H9 (cell line): ENCODE measurements at regions not wholly inside any gene's neighbourhood (a gene's known extent, or its start where the extent isn't known, plus 50 kb on each side); places are given as distances from the start of the nearest gene placed in this dataset.

Experiments used
- DNase-seq: peaks from one replicate; pipeline ENCODE4 v3.0.0-alpha.2; 2017
- H2AFZ ChIP-seq: one replicate; pipeline ENCODE4 v1.6.1; 2013; ENCODE audit warnings: mild to moderate bottlenecking, low read length, control low read depth, moderate library complexity
- H2AK5ac ChIP-seq: 2 replicates; pipeline ENCODE4 v1.6.1; 2013; ENCODE audit warnings: low read length, control low read depth, mixed read lengths; ENCODE audit not compliant: insufficient read length
- H2BK120ac ChIP-seq: one replicate; pipeline ENCODE4 v1.6.1; 2013; ENCODE audit warnings: low read depth, mild to moderate bottlenecking, low read length, control low read depth, inconsistent platforms; ENCODE audit not compliant: poor library complexity, severe bottlenecking
- H2BK12ac ChIP-seq: 2 replicates; pipeline ENCODE4 v1.6.1; 2013; ENCODE audit warnings: low read length, control low read depth, mixed read lengths, low read depth; ENCODE audit not compliant: insufficient read length
- H2BK15ac ChIP-seq: 2 replicates; pipeline ENCODE4 v1.6.1; 2013; ENCODE audit warnings: low read depth, low read length, control low read depth
- H2BK20ac ChIP-seq: one replicate; pipeline ENCODE4 v1.6.1; 2013; ENCODE audit warnings: low read depth, mild to moderate bottlenecking, low read length, control low read depth, inconsistent platforms; ENCODE audit not compliant: poor library complexity, severe bottlenecking
- H2BK5ac ChIP-seq: 2 replicates; pipeline ENCODE4 v1.6.1; 2013; ENCODE audit warnings: low read length, control low read depth, mixed read lengths; ENCODE audit not compliant: insufficient read length
- H3K14ac ChIP-seq: 2 replicates; pipeline ENCODE4 v1.6.1; 2013; ENCODE audit warnings: low read length, control low read depth; ENCODE audit not compliant: insufficient read depth
- H3K18ac ChIP-seq: 2 replicates; pipeline ENCODE4 v1.6.1; 2013; ENCODE audit warnings: low read depth, mild to moderate bottlenecking, mixed read lengths, low read length, control low read depth; ENCODE audit not compliant: insufficient read length
- H3K23ac ChIP-seq: 2 replicates; pipeline ENCODE4 v1.6.1; 2013; ENCODE audit warnings: low read length, control low read depth, mixed read lengths, low read depth; ENCODE audit not compliant: insufficient read length
- H3K23me2 ChIP-seq: 2 replicates; pipeline ENCODE4 v1.6.1; 2013; ENCODE audit warnings: low read depth, mild to moderate bottlenecking, mixed read lengths, low read length, control low read depth; ENCODE audit not compliant: insufficient read length, poor library complexity, severe bottlenecking
- H3K27ac ChIP-seq: 2 replicates; pipeline ENCODE4 v1.5.1; 2013; ENCODE audit warnings: low read length, control low read depth, mixed read lengths, low read depth; ENCODE audit not compliant: insufficient read length
- H3K27me3 ChIP-seq: 2 replicates; pipeline ENCODE4 v1.6.1; 2013; ENCODE audit warnings: low read length, control low read depth, inconsistent platforms; ENCODE audit not compliant: insufficient read depth
- H3K4ac ChIP-seq: 2 replicates; pipeline ENCODE4 v1.6.1; 2013; ENCODE audit warnings: low read depth, mild to moderate bottlenecking, control low read depth, inconsistent platforms, low read length, moderate library complexity
- H3K4me1 ChIP-seq: 2 replicates; pipeline ENCODE4 v1.6.1; 2013; ENCODE audit warnings: low read length, control low read depth, inconsistent platforms; ENCODE audit not compliant: insufficient read depth
- H3K4me2 ChIP-seq: 2 replicates; pipeline ENCODE4 v1.6.1; 2013; ENCODE audit warnings: low read length, control low read depth, mixed read lengths; ENCODE audit not compliant: insufficient read length, insufficient read depth
- H3K56ac ChIP-seq: 2 replicates; pipeline ENCODE4 v1.6.1; 2013; ENCODE audit warnings: low read depth, mild to moderate bottlenecking, mixed read lengths, low read length, control low read depth; ENCODE audit not compliant: insufficient read length
- H3K79me1 ChIP-seq: 2 replicates; pipeline ENCODE4 v1.6.1; 2013; ENCODE audit warnings: low read depth, mild to moderate bottlenecking, moderate library complexity, low read length, control low read depth, inconsistent platforms; ENCODE audit not compliant: insufficient read depth, poor library complexity, severe bottlenecking
- H3K79me2 ChIP-seq: 2 replicates; pipeline ENCODE4 v1.6.1; 2013; ENCODE audit warnings: low read length, control low read depth, inconsistent platforms; ENCODE audit not compliant: insufficient read depth
- H3K9ac ChIP-seq: 2 replicates; pipeline ENCODE4 v1.6.1; 2013; ENCODE audit warnings: low read length, control low read depth, mixed read lengths; ENCODE audit not compliant: insufficient read length; ENCODE audit errors: extremely low read depth
- H3K9me3 ChIP-seq: one replicate; pipeline ENCODE4 v1.6.1; 2013; ENCODE audit warnings: low read depth, low read length, inconsistent platforms; ENCODE audit not compliant: control insufficient read depth
- H3T11ph ChIP-seq: one replicate; pipeline ENCODE4 v1.6.1; 2013; ENCODE audit warnings: mild to moderate bottlenecking, low read length, control low read depth, inconsistent platforms
- H4K20me1 ChIP-seq: one replicate; pipeline ENCODE4 v1.6.1; 2013; ENCODE audit not compliant: control insufficient read depth, insufficient read length, insufficient read depth
- H4K5ac ChIP-seq: 2 replicates; pipeline ENCODE4 v1.6.1; 2013; ENCODE audit warnings: low read depth, mild to moderate bottlenecking, mixed read lengths, low read length, control low read depth; ENCODE audit not compliant: insufficient read length
- H4K8ac ChIP-seq: replicated peaks from 2 replicates; pipeline ENCODE4 v1.6.1; 2013; ENCODE audit warnings: low read length, control low read depth, mixed read lengths, low read depth; ENCODE audit not compliant: insufficient read length
- H4K91ac ChIP-seq: 2 replicates; pipeline ENCODE4 v1.6.1; 2013; ENCODE audit warnings: low read depth, mild to moderate bottlenecking, moderate library complexity, mixed read lengths, low read length, control low read depth; ENCODE audit not compliant: insufficient read length
- H3K27ac Mint-ChIP-seq, 3 experiments: 2 replicates in 2 of 3; 3 replicates in 1 of 3; pipeline ENCODE4 v1.8.0; 2020 to 2021; ENCODE audit warnings: mixed read lengths in 3 of 3, mild to moderate bottlenecking in 1 of 3, moderate library complexity in 1 of 3
- H3K27me3 Mint-ChIP-seq: 2 replicates; pipeline ENCODE4 v1.8.0; 2021; ENCODE audit warnings: low read depth, mild to moderate bottlenecking, moderate library complexity, mixed read lengths
- H3K36me3 Mint-ChIP-seq, 3 experiments: 2 replicates in 2 of 3; 3 replicates in 1 of 3; pipeline ENCODE4 v1.8.0; 2020 to 2021; ENCODE audit warnings: low read depth in 3 of 3, mixed read lengths in 3 of 3; ENCODE audit not compliant: insufficient read depth in 1 of 3
- H3K4me1 Mint-ChIP-seq, 2 experiments: 2 replicates each; pipeline ENCODE4 v1.8.0; 2020; ENCODE audit warnings: mixed read lengths in 2 of 2
- H3K4me3 Mint-ChIP-seq, 2 experiments: 2 replicates in 1 of 2; 3 replicates in 1 of 2; pipeline ENCODE4 v1.8.0; 2020 to 2021; ENCODE audit warnings: mild to moderate bottlenecking in 2 of 2, mixed read lengths in 2 of 2, moderate library complexity in 1 of 2
- H3K9me3 Mint-ChIP-seq, 2 experiments: 2 replicates in 1 of 2; 3 replicates in 1 of 2; pipeline ENCODE4 v1.8.0; 2020; ENCODE audit warnings: mild to moderate bottlenecking in 2 of 2, mixed read lengths in 2 of 2, moderate library complexity in 1 of 2
- WGBS: extraction: QIAGEN DNeasy Blood & Tissue Kit; methylation state at CpG from one replicate; pipeline ENCODE4 v1.1.7; 2013; ENCODE audit warnings: missing lambda C conversion rate, low lambda C conversion rate, mixed read lengths; ENCODE audit not compliant: insufficient read length; ENCODE audit errors: extremely low coverage; 5-methylcytosine and 5-hydroxymethylcytosine counted together
- TF ChIP-seq, protein P1 (sequence below): fragments of 200-600 bp; sonication (generic); conservative IDR thresholded peaks from 3 replicates; pipeline ENCODE4 v1.8.0; 2021; ENCODE audit warnings: antibody characterized with exemption, mild to moderate bottlenecking

- H3K27ac Mint-ChIP-seq, result no peak overlapping the region
- Histone ChIP-seq H3K14ac (no peak overlapping the region), H3K9ac (no peak overlapping the region), H3K79me2 (no peaks in the 10 kb centered on the region), H3K79me1 (no peaks in the 10 kb centered on the region), H3K4me1 (peaks cover 3% of the 10 kb centered on the region; the same call in 1 of the 2 replicates), H3T11ph (no peak overlapping the region), H2BK20ac (no peak overlapping the region), H4K8ac (no peak overlapping the region), H3K4me2 (no peak overlapping the region), H4K91ac (no peak overlapping the region), H3K18ac (no peak overlapping the region), H2AFZ (no peak overlapping the region), H3K56ac (no peak overlapping the region), H2BK5ac (no peak overlapping the region), H2BK15ac (no peak overlapping the region), H3K9me3 (no peaks in the 10 kb centered on the region), H2BK12ac (no peak overlapping the region), H4K20me1 (no peaks in the 10 kb centered on the region), H2AK5ac (no peak overlapping the region), H3K27me3 (no peaks in the 10 kb centered on the region), H3K4ac (no peak overlapping the region), H2BK120ac (no peak overlapping the region), H3K23me2 (no peaks in the 10 kb centered on the region), H4K5ac (no peak overlapping the region), H3K27ac (no peak overlapping the region), H3K23ac (no peak overlapping the region)
- no peak overlapping the region for H3K4me3 Mint-ChIP-seq
- H3K4me1 Mint-ChIP-seq, result peaks cover 4 to 11% of the 10 kb centered on the region in 2 experiments; a peak in 3 of 4 replicates
- no CpG with 5 or more reads among the region's 5 CpGs for WGBS
- no peaks in the 10 kb centered on the region for H3K9me3 Mint-ChIP-seq
- no peaks in the 10 kb centered on the region for H3K27me3 Mint-ChIP-seq
- TF ChIP-seq, protein P1, sequence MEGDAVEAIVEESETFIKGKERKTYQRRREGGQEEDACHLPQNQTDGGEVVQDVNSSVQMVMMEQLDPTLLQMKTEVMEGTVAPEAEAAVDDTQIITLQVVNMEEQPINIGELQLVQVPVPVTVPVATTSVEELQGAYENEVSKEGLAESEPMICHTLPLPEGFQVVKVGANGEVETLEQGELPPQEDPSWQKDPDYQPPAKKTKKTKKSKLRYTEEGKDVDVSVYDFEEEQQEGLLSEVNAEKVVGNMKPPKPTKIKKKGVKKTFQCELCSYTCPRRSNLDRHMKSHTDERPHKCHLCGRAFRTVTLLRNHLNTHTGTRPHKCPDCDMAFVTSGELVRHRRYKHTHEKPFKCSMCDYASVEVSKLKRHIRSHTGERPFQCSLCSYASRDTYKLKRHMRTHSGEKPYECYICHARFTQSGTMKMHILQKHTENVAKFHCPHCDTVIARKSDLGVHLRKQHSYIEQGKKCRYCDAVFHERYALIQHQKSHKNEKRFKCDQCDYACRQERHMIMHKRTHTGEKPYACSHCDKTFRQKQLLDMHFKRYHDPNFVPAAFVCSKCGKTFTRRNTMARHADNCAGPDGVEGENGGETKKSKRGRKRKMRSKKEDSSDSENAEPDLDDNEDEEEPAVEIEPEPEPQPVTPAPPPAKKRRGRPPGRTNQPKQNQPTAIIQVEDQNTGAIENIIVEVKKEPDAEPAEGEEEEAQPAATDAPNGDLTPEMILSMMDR, result no peak
- no peak for DNase-seq
- H3K36me3 Mint-ChIP-seq, result no peaks in the 10 kb centered on the region
Observed at GRCh38 chr3:191889106-191889505, 428.1 kb downstream of the PYDC2 start.
